GM23248 (cell line): ENCODE measurements at regions not wholly inside any gene's neighbourhood (a gene's known extent, or its start where the extent isn't known, plus 50 kb on each side); places are given as distances from the start of the nearest gene placed in this dataset.

Source experiments
- EZH2 ChIP-seq: fragments of 200-600 bp; sonication (generic); IDR thresholded peaks from 2 replicates; pipeline ENCODE4 v1.6.1; 2018; ENCODE audit warnings: antibody characterized with exemption, mild to moderate bottlenecking; ENCODE audit not compliant: insufficient read depth, poor library complexity, severe bottlenecking
- EZH2phosphoT487 ChIP-seq: fragments of 200-600 bp; sonication (generic); IDR thresholded peaks from 2 replicates; pipeline ENCODE4 v1.6.1; 2018; ENCODE audit warnings: antibody characterized with exemption, moderate library complexity, mild to moderate bottlenecking, low read depth; ENCODE audit not compliant: insufficient read depth

DNA sequence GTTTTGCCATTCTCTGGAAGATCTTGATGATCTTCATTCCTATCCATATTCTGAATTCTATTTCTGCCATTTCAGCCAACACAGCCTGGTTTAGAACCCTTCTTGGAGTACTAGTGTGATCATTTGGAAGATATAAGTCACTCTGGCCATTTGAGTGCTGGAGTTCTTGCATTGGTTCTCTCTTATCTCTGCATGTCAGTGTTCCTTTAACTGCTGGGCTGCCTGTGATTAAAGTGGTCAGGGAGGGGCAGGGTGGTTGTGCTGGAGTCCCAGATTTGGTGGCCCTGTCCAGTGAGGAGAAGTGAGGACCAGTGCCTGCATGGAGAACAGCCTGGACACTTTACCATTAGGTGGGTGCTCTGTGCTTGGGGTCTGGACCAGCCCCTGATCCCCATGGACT lies 173.0 kb downstream of the SOD2 start:
- TF ChIP-seq EZH2 (no peak), EZH2phosphoT487 (no peak)
